MM.1S (cell line): ENCODE measurements at regions not wholly inside any gene's neighbourhood (a gene's known extent, or its start where the extent isn't known, plus 50 kb on each side); places are given as distances from the start of the nearest gene placed in this dataset.

Experiments
- CTCF ChIP-seq: fragments of 300-600 bp; sonication (generic); IDR thresholded peaks from 2 replicates; pipeline ENCODE4 v1.5.1; 2016; ENCODE audit warnings: antibody characterized with exemption, low read length, mixed read lengths
- EZH2phosphoT487 ChIP-seq: fragments of 300-600 bp; sonication (generic); IDR thresholded peaks from 2 replicates; pipeline ENCODE4 v1.6.1; 2018; ENCODE audit warnings: antibody characterized with exemption, low read length

- TF ChIP-seq CTCF (no peak), EZH2phosphoT487 (no peak)
Measured at GRCh38 chr12:3437986-3438385, 53.0 kb upstream of the PRMT8 start.
